A549 (cell line): ENCODE measurements at regions not wholly inside any gene's neighbourhood (a gene's known extent, or its start where the extent isn't known, plus 50 kb on each side); places are given as distances from the start of the nearest gene placed in this dataset.

Experiments
- ATAC-seq, 2 experiments: fragments of 200-7000 bp in 1 of 2; fragments of >200 bp in 1 of 2; cut with Nextera tagmentation in 1 of 2; cut with Tn5 transposase in 1 of 2; 3 replicates each; pipeline versions ENCODE4 v1.8.0 to v1.9.1; 2018 to 2020; ENCODE audit warnings: mild to moderate bottlenecking in 1 of 2, moderate library complexity in 1 of 2
- CTCF ChIA-PET: fragments of 300-600 bp; sonication (Branson Sonifier 250); formaldehyde crosslinking; extraction: SDS; loops from one replicate; lab custom pipeline; 2021; ENCODE audit warnings: antibody characterized with exemption, inconsistent platforms; lab: Yijun Ruan, JAX
- POLR2A ChIA-PET: fragments of 350-600 bp; formaldehyde crosslinking; extraction: SDS; loops from one replicate; lab custom pipeline; 2021; ENCODE audit warnings: antibody characterized with exemption, inconsistent platforms; lab: Yijun Ruan, JAX
- DNase-seq, 2 experiments: peaks; one replicate each; pipeline versions ENCODE4 v3.0.0 to v3.0.0-alpha.2; 2011 to 2016; ENCODE audit warnings: low read depth in 1 of 2, low spot score in 1 of 2
- FAIRE-seq: peaks from 2 replicates; lab custom pipeline; 2011; peaks lifted over from hg19 to GRCh38; lab: Jason Lieb, UNC
- H3K27ac ChIP-seq, 2 experiments: fragments of >200 bp; sonication (Bioruptor Twin); formaldehyde crosslinking; 3 replicates each; pipeline ENCODE4 v1.5.1; 2016 to 2017
- H3K4me1 ChIP-seq: fragments of >200 bp; sonication (Bioruptor Twin); formaldehyde crosslinking; 3 replicates; pipeline ENCODE4 v1.6.1; 2016
- H3K4me2 ChIP-seq: fragments of >200 bp; sonication (Bioruptor Twin); formaldehyde crosslinking; 3 replicates; pipeline ENCODE4 v1.6.1; 2016
- H3K4me3 ChIP-seq: fragments of >200 bp; sonication (Bioruptor Twin); formaldehyde crosslinking; 3 replicates; pipeline ENCODE4 v1.5.1; 2016
- H3K9me3 ChIP-seq: fragments of >200 bp; sonication (Bioruptor Twin); formaldehyde crosslinking; 3 replicates; pipeline ENCODE4 v1.6.1; 2016
- ATOH8 ChIP-seq: fragments of 250-450 bp; sonication (Bioruptor Pico); IDR thresholded peaks from 2 replicates; pipeline ENCODE4 v1.5.0; 2020; ENCODE audit warnings: low read depth, mild to moderate bottlenecking, moderate library complexity
- BCL3 ChIP-seq: fragments of >200 bp; sonication (Bioruptor Twin); formaldehyde crosslinking; IDR thresholded peaks from 3 replicates; pipeline ENCODE4 v1.6.1; 2016
- CHD4 ChIP-seq: fragments of 200-600 bp; sonication (generic); IDR thresholded peaks from 2 replicates; pipeline ENCODE4 v1.6.1; 2016; ENCODE audit warnings: antibody characterized with exemption, mild to moderate bottlenecking, borderline replicate concordance
- EHMT2 ChIP-seq: fragments of 200-600 bp; sonication (generic); IDR thresholded peaks from 2 replicates; pipeline ENCODE4 v1.6.1; 2016; ENCODE audit warnings: antibody characterized with exemption, low read depth, mild to moderate bottlenecking, moderate library complexity
- ESRRA ChIP-seq: fragments of 150-350 bp; IDR thresholded peaks from 2 replicates; pipeline ENCODE4 v1.6.1; 2014; ENCODE audit warnings: mild to moderate bottlenecking, low read length, borderline replicate concordance
- FOXS1 ChIP-seq: fragments of 250-450 bp; sonication (Bioruptor Pico); IDR thresholded peaks from 2 replicates; pipeline ENCODE4 v1.5.0; 2020; ENCODE audit warnings: mild to moderate bottlenecking, moderate library complexity
- GATA3 ChIP-seq: IDR thresholded peaks from 2 replicates; pipeline ENCODE4 v1.6.1; 2012; ENCODE audit warnings: borderline replicate concordance
- HDAC2 ChIP-seq: fragments of 200-600 bp; sonication (generic); IDR thresholded peaks from 2 replicates; pipeline ENCODE4 v1.6.1; 2016
- HMGXB4 ChIP-seq: fragments of 250-450 bp; sonication (Bioruptor Pico); IDR thresholded peaks from 2 replicates; pipeline ENCODE4 v1.5.0; 2021; ENCODE audit warnings: mild to moderate bottlenecking, moderate library complexity, borderline replicate concordance
- HOXB5 ChIP-seq: fragments of 250-450 bp; sonication (Bioruptor Pico); IDR thresholded peaks from 2 replicates; pipeline ENCODE4 v1.5.0; 2020; ENCODE audit warnings: mild to moderate bottlenecking, moderate library complexity
- JUNB ChIP-seq: fragments of >200 bp; sonication (Bioruptor Twin); formaldehyde crosslinking; IDR thresholded peaks from 2 replicates; pipeline ENCODE4 v1.6.1; 2016
- KDM1A ChIP-seq: fragments of 200-600 bp; sonication (generic); IDR thresholded peaks from 2 replicates; pipeline ENCODE4 v1.6.1; 2016; ENCODE audit warnings: low read depth, mild to moderate bottlenecking
- MAFK ChIP-seq: fragments of 450-650 bp; IDR thresholded peaks from 2 replicates; pipeline ENCODE4 v1.6.1; 2014; ENCODE audit not compliant: partially characterized antibody
- MAX ChIP-seq: IDR thresholded peaks from 2 replicates; pipeline ENCODE4 v1.6.1; 2012
- MYC ChIP-seq: IDR thresholded peaks from 2 replicates; pipeline ENCODE4 v1.6.1; 2012; ENCODE audit warnings: mild to moderate bottlenecking, inconsistent platforms, low read length, improper control_type of control experiment, borderline replicate concordance
- NFE2L2 ChIP-seq: fragments of 150-350 bp; conservative IDR thresholded peaks from 2 replicates; pipeline ENCODE4 v1.6.1; 2014; ENCODE audit warnings: low read length
- NPAS2 ChIP-seq: fragments of 250-450 bp; sonication (Bioruptor Pico); IDR thresholded peaks from 2 replicates; pipeline ENCODE4 v1.8.0; 2022; ENCODE audit warnings: mild to moderate bottlenecking, moderate library complexity, borderline replicate concordance
- PBX3 ChIP-seq: IDR thresholded peaks from 2 replicates; pipeline ENCODE4 v1.6.1; 2012
- POLR2A ChIP-seq: IDR thresholded peaks from 2 replicates; pipeline ENCODE4 v1.6.1; 2012; ENCODE audit warnings: mild to moderate bottlenecking, low read length
- REST ChIP-seq: fragments of 200-600 bp; sonication (generic); IDR thresholded peaks from 2 replicates; pipeline ENCODE4 v1.6.1; 2016; ENCODE audit warnings: antibody characterized with exemption, mild to moderate bottlenecking, moderate library complexity
- SMC3 ChIP-seq: fragments of >200 bp; sonication (Bioruptor Twin); formaldehyde crosslinking; IDR thresholded peaks from 3 replicates; pipeline ENCODE4 v1.6.1; 2018; ENCODE audit warnings: inconsistent platforms
- USF2 ChIP-seq: fragments of 450-650 bp; IDR thresholded peaks from 2 replicates; pipeline ENCODE4 v1.6.1; 2014; ENCODE audit warnings: antibody characterized with exemption
- ZSCAN20 ChIP-seq: fragments of 250-450 bp; sonication (Bioruptor Pico); IDR thresholded peaks from 2 replicates; pipeline ENCODE4 v1.8.0; 2022; ENCODE audit warnings: mild to moderate bottlenecking, moderate library complexity
- WGBS: methylation state at CpG from one replicate; pipeline ENCODE4 v1.1.6; 2017; ENCODE audit errors: missing lambda C conversion rate; 5-methylcytosine and 5-hydroxymethylcytosine counted together

- Histone ChIP-seq H3K4me2 (no peak overlapping the region), H3K9me3 (peaks cover 5% of the 10 kb centered on the region; the same call in 1 of the 3 replicates), H3K4me3 (no peak overlapping the region), H3K4me1 (peaks cover 6% of the 10 kb centered on the region; the same call in 2 of the 3 replicates), H3K27ac (peak overlapping the region in 1 of 2 experiments; percentile 37; a peak in 1 of 6 replicates)
- ChIA-PET POLR2A (no interaction called here), CTCF (no interaction called here)
- 95% methylated on average over 2 of the region's 2 CpGs for WGBS
- no peak for FAIRE-seq
- DNase-seq: no peak
- ATAC-seq: no peak
- TF ChIP-seq REST (no peak), FOXS1 (no peak), EHMT2 (no peak), USF2 (no peak), HDAC2 (no peak), ESRRA (no peak), MAFK (no peak), JUNB (no peak), PBX3 (no peak), MAX (no peak), MYC (no peak), CHD4 (no peak), ZSCAN20 (CRISPR knock-in tag) (no peak), GATA3 (no peak), NFE2L2 (no peak), SMC3 (no peak)
These were observed 116.5 kb downstream of the BTG1 start for GRCh38 chr12:92029136-92029535.

- no peak for DNase-seq
- H3K4me1 ChIP-seq: peaks cover 6% of the 10 kb centered on the region; the same call in 2 of the 3 replicates
- ChIA-PET CTCF (no interaction called here), POLR2A (no interaction called here)
- H3K9me3 ChIP-seq: peaks cover 5% of the 10 kb centered on the region; the same call in 1 of the 3 replicates
- ATAC-seq: no peak
- peak overlapping the region in 1 of 2 experiments; percentile 37; a peak in 1 of 6 replicates for H3K27ac ChIP-seq
- WGBS: 53% methylated on average over 1 of the region's 1 CpG
- H3K4me3 ChIP-seq: no peak overlapping the region
- FAIRE-seq: no peak
- no peak overlapping the region for H3K4me2 ChIP-seq
- TF ChIP-seq NPAS2 (CRISPR knock-in tag): no peak
- no peak for TF ChIP-seq MYC
- no peak for TF ChIP-seq POLR2A
- no peak for TF ChIP-seq REST
- TF ChIP-seq BCL3: no peak
- TF ChIP-seq HOXB5 (CRISPR knock-in tag): no peak
- no peak for TF ChIP-seq HMGXB4
- TF ChIP-seq PBX3: no peak
- no peak for TF ChIP-seq ZSCAN20 (CRISPR knock-in tag)
- TF ChIP-seq ATOH8 (CRISPR knock-in tag): no peak
- no peak for TF ChIP-seq KDM1A
These were observed 117.3 kb downstream of the BTG1 start for GRCh38 chr12:92028441-92028709.
